ENCODE measurements at regions not wholly inside any gene's neighbourhood (a gene's known extent, or its start where the extent isn't known, plus 50 kb on each side); places are given as distances from the start of the nearest gene placed in this dataset.
"Not testable (repeated sequence)": the region's sequence is repeated elsewhere in the genome, so short reads cannot be mapped to it uniquely, and the experiment has no call there.

- no peak for DNase-seq
- no peak for TF ChIP-seq CTCF (IDR thresholded peaks at IDR 0.05)
- intact Hi-C loops (cut with DNase I, micrococcal nuclease), result no loop called here
Observed at GRCh38 chr17:34740565-34741520, 161.5 kb downstream of the TMEM132E start.

GRCh38 chr17:34739386-34739785 lies 160.0 kb downstream of the TMEM132E start:
- ATAC-seq, result no peak
- no peaks in the 10 kb centered on the region for H3K4me1 ChIP-seq (ENCODE audit: low read depth)
- no peaks in the 10 kb centered on the region for H3K36me3 ChIP-seq (ENCODE audit: low read depth)
- no peak overlapping the region for H3K4me3 ChIP-seq
- no peak for TF ChIP-seq CTCF (IDR thresholded peaks at IDR 0.05)
- H3K9me3 ChIP-seq, result no peaks in the 10 kb centered on the region
- DNase-seq, result no peak
- intact Hi-C loops (cut with DNase I, micrococcal nuclease), result no loop called here

More at GRCh38 chr17:34740565-34741520, 161.5 kb downstream of the TMEM132E start:
- Histone ChIP-seq H3K36me3 (ENCODE audit: low read depth) (no peaks in the 10 kb centered on the region), H3K4me1 (ENCODE audit: low read depth) (no peaks in the 10 kb centered on the region), H3K9me3 (no peaks in the 10 kb centered on the region), H3K4me3 (no peak overlapping the region)
- no peak for ATAC-seq

GRCh38 chr17:34737673-34738072 lies 158.3 kb downstream of the TMEM132E start:
- ATAC-seq; H3K9me3 ChIP-seq; H3K4me3 ChIP-seq; DNase-seq; intact Hi-C loops (cut with DNase I, micrococcal nuclease); H3K36me3 ChIP-seq (ENCODE audit: low read depth); H3K4me1 ChIP-seq (ENCODE audit: low read depth): not testable (repeated sequence)

- Histone ChIP-seq H3K4me3 (no peak overlapping the region), H3K4me1 (ENCODE audit: low read depth) (no peaks in the 10 kb centered on the region), H3K36me3 (ENCODE audit: low read depth) (no peaks in the 10 kb centered on the region), H3K9me3 (no peaks in the 10 kb centered on the region)
- no peak for TF ChIP-seq CTCF (IDR thresholded peaks at IDR 0.05)
- DNase-seq (no peak), ATAC-seq (no peak)
- intact Hi-C loops (cut with DNase I, micrococcal nuclease), result no loop called here
Observed at GRCh38 chr17:34736611-34737010, 157.2 kb downstream of the TMEM132E start.

GRCh38 chr17:34733333-34733732 lies 154.0 kb downstream of the TMEM132E start:
- H3K4me3 ChIP-seq, result no peak overlapping the region
- intact Hi-C loops (cut with DNase I, micrococcal nuclease), result no loop called here
- no peaks in the 10 kb centered on the region for H3K9me3 ChIP-seq
- TF ChIP-seq CTCF (IDR thresholded peaks at IDR 0.05), result no peak
- ATAC-seq (no peak), DNase-seq (no peak)
- H3K36me3 ChIP-seq (ENCODE audit: low read depth), result no peaks in the 10 kb centered on the region
- no peaks in the 10 kb centered on the region for H3K4me1 ChIP-seq (ENCODE audit: low read depth)

GRCh38 chr17:34730816-34731215 lies 151.4 kb downstream of the TMEM132E start:
- Histone ChIP-seq H3K9me3 (no peaks in the 10 kb centered on the region), H3K4me1 (ENCODE audit: low read depth) (no peaks in the 10 kb centered on the region), H3K4me3 (no peak overlapping the region), H3K36me3 (ENCODE audit: low read depth) (no peaks in the 10 kb centered on the region)
- DNase-seq (no peak), ATAC-seq (no peak)
- intact Hi-C loops (cut with DNase I, micrococcal nuclease), result no loop called here
- TF ChIP-seq CTCF (IDR thresholded peaks at IDR 0.05), result no peak
